Activated CD8-positive, alpha-beta T cell treated with anti-CD3 and anti-CD28 coated beads for 36 hours (primary cell): ENCODE measurements at regions not wholly inside any gene's neighbourhood (a gene's known extent, or its start where the extent isn't known, plus 50 kb on each side); places are given as distances from the start of the nearest gene placed in this dataset.
"Not testable (repeated sequence)": the region's sequence is repeated elsewhere in the genome, so short reads cannot be mapped to it uniquely, and the experiment has no call there.

Experiments
- ATAC-seq: fragments of 200-7000 bp; cut with Tn5 transposase; one replicate; pipeline ENCODE4 v1.10.0; 2021; ENCODE audit warnings: mild to moderate bottlenecking, moderate library complexity
- CTCF ChIA-PET: fragments of 350-600 bp; sonication (Branson Sonifier 250); formaldehyde crosslinking; loops from one replicate; lab custom pipeline; 2021; ENCODE audit warnings: antibody characterized with exemption; lab: Charles Lee
- POLR2A ChIA-PET: fragments of 350-600 bp; sonication (Branson Sonifier 250); formaldehyde crosslinking; loops from one replicate; lab custom pipeline; 2021; ENCODE audit warnings: antibody characterized with exemption; lab: Charles Lee
- DNase-seq: peaks from one replicate; pipeline ENCODE4 v3.0.0-alpha.2; 2020
- H3K27ac Mint-ChIP-seq: one replicate; pipeline ENCODE4 v1.8.0; 2021; ENCODE audit warnings: mild to moderate bottlenecking, mixed read lengths
- H3K27me3 Mint-ChIP-seq: one replicate; pipeline ENCODE4 v1.8.0; 2021; ENCODE audit warnings: mixed read lengths
- H3K36me3 Mint-ChIP-seq: one replicate; pipeline ENCODE4 v1.8.0; 2021; ENCODE audit warnings: low read depth, mixed read lengths
- H3K4me1 Mint-ChIP-seq: one replicate; pipeline ENCODE4 v1.8.0; 2021; ENCODE audit warnings: low read depth, mixed read lengths
- H3K4me3 Mint-ChIP-seq: one replicate; pipeline ENCODE4 v1.8.0; 2021; ENCODE audit warnings: mild to moderate bottlenecking, moderate library complexity, mixed read lengths
- H3K9me3 Mint-ChIP-seq: one replicate; pipeline ENCODE4 v1.8.0; 2021; ENCODE audit warnings: mixed read lengths
- intact Hi-C: fragments of 100-400 bp; cut with micrococcal nuclease; formaldehyde crosslinking; loops from one replicate; pipeline ENCODE4 v1.10.0; 2022
- TF ChIP-seq, protein P1 (sequence below): fragments of 200-600 bp; IDR thresholded peaks from one replicate; pipeline ENCODE4 v1.8.0; 2022; ENCODE audit warnings: antibody characterized with exemption, mild to moderate bottlenecking

- no peak overlapping the region for H3K27ac Mint-ChIP-seq
- no peak overlapping the region for H3K4me3 Mint-ChIP-seq
- ChIA-PET POLR2A (no interaction called here), CTCF (interaction anchor here (1.1 kb wide), 1 partner anchor 16 kb away, joined by 3 read pairs; no protein-coding TSS in a partner anchor)
- intact Hi-C loops, result no loop called here
- no peaks in the 10 kb centered on the region for H3K36me3 Mint-ChIP-seq
- TF ChIP-seq, protein P1, sequence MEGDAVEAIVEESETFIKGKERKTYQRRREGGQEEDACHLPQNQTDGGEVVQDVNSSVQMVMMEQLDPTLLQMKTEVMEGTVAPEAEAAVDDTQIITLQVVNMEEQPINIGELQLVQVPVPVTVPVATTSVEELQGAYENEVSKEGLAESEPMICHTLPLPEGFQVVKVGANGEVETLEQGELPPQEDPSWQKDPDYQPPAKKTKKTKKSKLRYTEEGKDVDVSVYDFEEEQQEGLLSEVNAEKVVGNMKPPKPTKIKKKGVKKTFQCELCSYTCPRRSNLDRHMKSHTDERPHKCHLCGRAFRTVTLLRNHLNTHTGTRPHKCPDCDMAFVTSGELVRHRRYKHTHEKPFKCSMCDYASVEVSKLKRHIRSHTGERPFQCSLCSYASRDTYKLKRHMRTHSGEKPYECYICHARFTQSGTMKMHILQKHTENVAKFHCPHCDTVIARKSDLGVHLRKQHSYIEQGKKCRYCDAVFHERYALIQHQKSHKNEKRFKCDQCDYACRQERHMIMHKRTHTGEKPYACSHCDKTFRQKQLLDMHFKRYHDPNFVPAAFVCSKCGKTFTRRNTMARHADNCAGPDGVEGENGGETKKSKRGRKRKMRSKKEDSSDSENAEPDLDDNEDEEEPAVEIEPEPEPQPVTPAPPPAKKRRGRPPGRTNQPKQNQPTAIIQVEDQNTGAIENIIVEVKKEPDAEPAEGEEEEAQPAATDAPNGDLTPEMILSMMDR, result no peak
- no peak for DNase-seq
- no peaks in the 10 kb centered on the region for H3K9me3 Mint-ChIP-seq
- no peaks in the 10 kb centered on the region for H3K4me1 Mint-ChIP-seq
- no peak for ATAC-seq
- no peaks in the 10 kb centered on the region for H3K27me3 Mint-ChIP-seq
Observed at GRCh38 chr20:12941025-12941424, 67.7 kb upstream of the SPTLC3 start.

GRCh38 chr20:12942123-12942522 lies 66.6 kb upstream of the SPTLC3 start:
- POLR2A ChIA-PET, result no interaction called here
- H3K4me3 Mint-ChIP-seq, result no peak overlapping the region

GRCh38 chr20:12946789-12947188 lies 62.0 kb upstream of the SPTLC3 start:
- intact Hi-C loops, result no loop called here
- TF ChIP-seq, protein P1, result no peak
- ChIA-PET POLR2A (no interaction called here), CTCF (no interaction called here)
- Mint-ChIP-seq H3K27me3 (no peaks in the 10 kb centered on the region), H3K4me3 (no peak overlapping the region), H3K9me3 (no peaks in the 10 kb centered on the region), H3K36me3 (no peaks in the 10 kb centered on the region), H3K4me1 (no peaks in the 10 kb centered on the region), H3K27ac (no peak overlapping the region)
- ATAC-seq (no peak), DNase-seq (no peak)

More at GRCh38 chr20:12942123-12942522, 66.6 kb upstream of the SPTLC3 start:
- Mint-ChIP-seq H3K4me1 (no peaks in the 10 kb centered on the region), H3K27ac (no peak overlapping the region), H3K36me3 (no peaks in the 10 kb centered on the region), H3K9me3 (no peaks in the 10 kb centered on the region), H3K27me3 (no peaks in the 10 kb centered on the region)
- intact Hi-C loops, result no loop called here
- TF ChIP-seq, protein P1, result no peak
- ATAC-seq (no peak), DNase-seq (no peak)
- CTCF ChIA-PET, result no interaction called here

GRCh38 chr20:12947691-12948090 lies 61.1 kb upstream of the SPTLC3 start:
- ChIA-PET CTCF (no interaction called here), POLR2A (no interaction called here)
- no peaks in the 10 kb centered on the region for H3K4me1 Mint-ChIP-seq

DNA sequence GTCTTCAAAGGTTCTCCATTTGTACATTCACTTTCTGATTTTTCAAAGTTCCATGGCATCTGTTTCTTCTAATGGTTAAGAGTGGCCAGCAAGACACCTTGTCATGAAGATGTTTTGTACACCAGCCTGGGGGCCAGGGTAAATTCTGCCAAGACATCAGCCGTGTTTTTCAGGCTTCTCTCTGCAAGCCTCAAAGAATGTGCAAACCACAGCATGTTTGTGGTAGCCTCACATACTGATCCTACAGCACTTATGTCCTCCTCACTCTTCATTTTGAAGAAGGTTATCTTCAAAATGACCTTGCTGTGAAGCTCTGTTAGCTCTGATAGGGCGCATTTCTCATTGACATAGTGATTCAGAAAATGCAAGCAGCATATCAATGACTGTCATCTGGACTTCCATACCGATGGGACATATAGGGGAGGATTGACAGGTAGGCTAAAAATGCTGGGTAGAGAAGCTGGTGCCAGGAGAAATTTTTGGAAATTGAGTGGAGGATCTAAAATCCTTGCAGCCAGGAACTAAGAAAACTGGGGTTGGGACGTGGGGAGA lies 59.3 kb upstream of the SPTLC3 start:
- no peaks in the 10 kb centered on the region for H3K36me3 Mint-ChIP-seq
- CTCF ChIA-PET, result no interaction called here
- TF ChIP-seq, protein P1, result no peak
- H3K27me3 Mint-ChIP-seq, result no peaks in the 10 kb centered on the region
- H3K4me1 Mint-ChIP-seq, result no peaks in the 10 kb centered on the region
- ATAC-seq (no peak), DNase-seq (no peak)
- POLR2A ChIA-PET, result no interaction called here
- H3K27ac Mint-ChIP-seq, result no peak overlapping the region
- intact Hi-C loops, result no loop called here
- no peak overlapping the region for H3K4me3 Mint-ChIP-seq
- H3K9me3 Mint-ChIP-seq, result no peaks in the 10 kb centered on the region

More at GRCh38 chr20:12947691-12948090, 61.1 kb upstream of the SPTLC3 start:
- TF ChIP-seq, protein P1, result no peak
- H3K4me3 Mint-ChIP-seq, result no peak overlapping the region
- ATAC-seq (no peak), DNase-seq (no peak)
- no peaks in the 10 kb centered on the region for H3K36me3 Mint-ChIP-seq
- no peaks in the 10 kb centered on the region for H3K27me3 Mint-ChIP-seq
- H3K27ac Mint-ChIP-seq, result no peak overlapping the region
- H3K9me3 Mint-ChIP-seq, result no peaks in the 10 kb centered on the region
- intact Hi-C loops, result no loop called here

DNA sequence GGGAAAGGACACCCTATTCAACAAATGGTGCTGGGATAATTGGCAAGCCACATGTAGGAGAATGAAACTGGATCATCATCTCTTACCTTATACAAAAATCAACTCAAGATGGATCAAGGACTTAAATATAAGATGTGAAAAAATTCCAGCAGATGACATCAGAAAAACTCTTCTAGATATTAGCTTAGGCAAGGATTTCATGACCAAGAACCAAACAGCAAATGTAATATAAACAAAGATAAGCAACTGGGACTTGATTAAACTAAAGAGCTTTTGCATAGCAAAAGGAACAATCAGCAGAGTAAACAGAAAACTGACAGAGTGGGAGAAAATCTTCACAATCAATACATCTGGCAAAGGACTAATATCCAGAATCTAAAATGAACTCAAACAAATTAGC lies 54.5 kb upstream of the SPTLC3 start:
- intact Hi-C loops, H3K27ac Mint-ChIP-seq, H3K36me3 Mint-ChIP-seq, H3K4me3 Mint-ChIP-seq, POLR2A ChIA-PET, H3K9me3 Mint-ChIP-seq, CTCF ChIA-PET, ATAC-seq, H3K27me3 Mint-ChIP-seq, H3K4me1 Mint-ChIP-seq, DNase-seq: not testable (repeated sequence)
